Endothelial cell (in vitro differentiated cells): ENCODE measurements at regions not wholly inside any gene's neighbourhood (a gene's known extent, or its start where the extent isn't known, plus 50 kb on each side); places are given as distances from the start of the nearest gene placed in this dataset.

Source experiments
- DNase-seq: peaks from one replicate; pipeline ENCODE4 v3.0.0; 2021; ENCODE audit warnings: low spot score
- H3K27ac Mint-ChIP-seq: one replicate; pipeline ENCODE4 v1.8.0; 2021; ENCODE audit warnings: mixed read lengths, inconsistent platforms; ENCODE audit not compliant: unreplicated experiment
- H3K27me3 Mint-ChIP-seq: one replicate; pipeline ENCODE4 v1.8.0; 2021; ENCODE audit warnings: mild to moderate bottlenecking, moderate library complexity, mixed read lengths, inconsistent platforms; ENCODE audit not compliant: unreplicated experiment
- H3K36me3 Mint-ChIP-seq: one replicate; pipeline ENCODE4 v1.8.0; 2021; ENCODE audit warnings: mild to moderate bottlenecking, low read depth, mixed read lengths, inconsistent platforms; ENCODE audit not compliant: unreplicated experiment
- H3K4me1 Mint-ChIP-seq: one replicate; pipeline ENCODE4 v1.8.0; 2021; ENCODE audit warnings: mild to moderate bottlenecking, mixed read lengths, inconsistent platforms; ENCODE audit not compliant: unreplicated experiment
- H3K4me3 Mint-ChIP-seq: one replicate; pipeline ENCODE4 v1.8.0; 2021; ENCODE audit warnings: mild to moderate bottlenecking, mixed read lengths, inconsistent platforms; ENCODE audit not compliant: unreplicated experiment
- H3K9me3 Mint-ChIP-seq: one replicate; pipeline ENCODE4 v1.8.0; 2021; ENCODE audit warnings: mixed read lengths, inconsistent platforms; ENCODE audit not compliant: unreplicated experiment
- TF ChIP-seq, protein P1 (sequence below): fragments of 200-600 bp; sonication (generic); IDR thresholded peaks from one replicate; pipeline ENCODE4 v1.5.0; 2021; ENCODE audit warnings: antibody characterized with exemption; ENCODE audit not compliant: unreplicated experiment

DNA sequence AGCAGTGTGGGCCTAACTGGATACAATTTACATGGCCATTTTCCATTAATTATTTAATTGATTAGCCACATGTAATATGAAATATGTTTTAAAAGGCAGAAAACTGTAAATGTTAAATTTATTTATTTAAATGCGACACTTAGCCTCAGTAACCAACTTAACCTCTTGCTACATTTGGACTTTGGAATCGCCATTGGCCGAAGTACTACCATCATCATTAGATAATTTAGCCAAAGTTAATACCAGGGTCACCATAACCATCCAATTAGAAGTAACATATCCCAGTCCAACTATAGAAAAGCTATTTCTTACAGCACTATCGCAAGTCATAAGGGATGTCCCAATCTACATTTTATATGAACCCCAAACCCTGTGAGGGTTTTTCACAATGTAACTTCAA lies 558.6 kb upstream of the IGFBP3 start:
- TF ChIP-seq, protein P1, sequence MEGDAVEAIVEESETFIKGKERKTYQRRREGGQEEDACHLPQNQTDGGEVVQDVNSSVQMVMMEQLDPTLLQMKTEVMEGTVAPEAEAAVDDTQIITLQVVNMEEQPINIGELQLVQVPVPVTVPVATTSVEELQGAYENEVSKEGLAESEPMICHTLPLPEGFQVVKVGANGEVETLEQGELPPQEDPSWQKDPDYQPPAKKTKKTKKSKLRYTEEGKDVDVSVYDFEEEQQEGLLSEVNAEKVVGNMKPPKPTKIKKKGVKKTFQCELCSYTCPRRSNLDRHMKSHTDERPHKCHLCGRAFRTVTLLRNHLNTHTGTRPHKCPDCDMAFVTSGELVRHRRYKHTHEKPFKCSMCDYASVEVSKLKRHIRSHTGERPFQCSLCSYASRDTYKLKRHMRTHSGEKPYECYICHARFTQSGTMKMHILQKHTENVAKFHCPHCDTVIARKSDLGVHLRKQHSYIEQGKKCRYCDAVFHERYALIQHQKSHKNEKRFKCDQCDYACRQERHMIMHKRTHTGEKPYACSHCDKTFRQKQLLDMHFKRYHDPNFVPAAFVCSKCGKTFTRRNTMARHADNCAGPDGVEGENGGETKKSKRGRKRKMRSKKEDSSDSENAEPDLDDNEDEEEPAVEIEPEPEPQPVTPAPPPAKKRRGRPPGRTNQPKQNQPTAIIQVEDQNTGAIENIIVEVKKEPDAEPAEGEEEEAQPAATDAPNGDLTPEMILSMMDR: no peak

DNA sequence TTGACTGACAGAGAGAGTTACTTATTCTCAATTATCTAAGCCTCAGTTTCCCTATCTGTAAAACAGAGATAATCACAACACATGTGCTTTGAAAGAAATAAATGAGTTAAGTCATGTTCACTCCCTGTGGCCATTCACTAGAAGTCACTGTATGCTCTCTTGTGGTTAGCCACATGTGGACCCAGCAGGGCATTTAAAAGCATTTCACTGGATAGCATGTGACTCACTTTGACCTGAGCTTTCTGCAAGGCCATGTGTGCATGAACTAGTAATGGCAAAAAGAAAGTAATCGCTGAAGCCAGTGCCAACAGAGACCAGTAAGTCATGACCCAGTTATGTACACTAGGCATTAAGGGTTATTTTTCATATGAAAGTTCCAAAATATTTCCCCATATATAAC lies 557.0 kb upstream of the IGFBP3 start:
- H3K4me1 Mint-ChIP-seq: peaks cover 28% of the 10 kb centered on the region
- TF ChIP-seq, protein P1: no peak
- peak overlapping the region; percentile 85 for H3K27ac Mint-ChIP-seq

More for the DNA sequence above, 558.6 kb upstream of the IGFBP3 start:
- Mint-ChIP-seq H3K36me3 (no peaks in the 10 kb centered on the region), H3K9me3 (no peaks in the 10 kb centered on the region), H3K27me3 (peaks cover 4% of the 10 kb centered on the region), H3K27ac (peak overlapping the region; percentile 97), H3K4me1 (peaks cover 28% of the 10 kb centered on the region), H3K4me3 (no peak overlapping the region)
- no peak for DNase-seq

DNA sequence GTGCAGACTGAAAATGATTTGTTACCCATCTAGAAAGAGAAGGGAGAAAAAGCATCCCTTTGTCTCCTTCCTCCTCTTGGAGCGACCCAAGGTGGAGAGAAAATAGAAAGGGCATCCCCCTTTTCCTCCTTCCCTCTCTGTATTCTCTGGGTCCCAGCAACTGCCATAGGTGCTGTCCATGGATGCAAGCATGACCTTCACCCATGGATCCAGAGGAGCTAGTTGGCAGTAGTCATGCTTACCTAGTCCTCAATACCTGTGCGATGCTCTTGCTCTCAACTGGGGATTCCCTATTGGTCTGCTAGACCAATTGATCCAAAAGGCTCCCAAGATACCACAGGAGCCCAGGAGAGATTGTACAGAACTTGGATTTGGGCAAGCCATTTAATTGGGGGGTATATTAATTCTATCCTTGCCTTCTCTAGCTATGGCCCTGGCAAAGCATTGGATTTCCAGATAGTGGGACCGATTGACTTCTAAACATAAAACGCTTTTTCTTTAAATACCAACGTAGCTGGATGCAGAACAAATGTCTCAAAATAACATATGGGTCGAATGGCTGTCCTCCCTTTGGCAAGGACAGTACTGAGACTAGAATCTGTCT lies 547.8 kb upstream of the IGFBP3 start:
- Mint-ChIP-seq H3K27me3 (peaks cover 5% of the 10 kb centered on the region), H3K36me3 (peaks cover 26% of the 10 kb centered on the region), H3K9me3 (peaks cover 40% of the 10 kb centered on the region), H3K4me1 (no peaks in the 10 kb centered on the region), H3K4me3 (no peak overlapping the region), H3K27ac (no peak overlapping the region)
- DNase-seq: peak; percentile 6
- TF ChIP-seq, protein P1: no peak

More for the DNA sequence above, 557.0 kb upstream of the IGFBP3 start:
- Mint-ChIP-seq H3K36me3 (no peaks in the 10 kb centered on the region), H3K4me3 (no peak overlapping the region), H3K27me3 (peaks cover 3% of the 10 kb centered on the region), H3K9me3 (no peaks in the 10 kb centered on the region)
- no peak for DNase-seq

DNA sequence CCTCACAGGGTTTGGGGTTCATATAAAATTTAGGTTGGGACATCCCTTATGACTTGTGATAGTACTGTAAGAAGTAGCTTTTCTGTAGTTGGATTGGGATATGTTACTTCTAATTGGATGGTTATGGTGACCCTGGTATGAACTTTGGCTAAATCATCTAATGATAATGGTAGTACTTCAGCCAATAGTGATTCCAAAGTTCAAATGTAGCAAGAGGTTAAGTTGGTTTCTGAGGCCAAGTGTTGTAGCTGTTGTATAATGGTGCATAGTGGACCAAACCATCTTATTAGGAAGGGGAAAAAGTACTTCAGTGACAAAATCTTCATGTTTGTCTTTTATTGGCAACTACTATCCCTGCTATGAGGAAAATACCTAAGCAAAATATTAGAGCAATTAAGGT lies 542.1 kb upstream of the IGFBP3 start:
- no peak for DNase-seq
- TF ChIP-seq, protein P1: no peak
- H3K4me1 Mint-ChIP-seq: no peaks in the 10 kb centered on the region
- no peak overlapping the region for H3K4me3 Mint-ChIP-seq
- peaks cover 24% of the 10 kb centered on the region for H3K9me3 Mint-ChIP-seq
- no peak overlapping the region for H3K27ac Mint-ChIP-seq
- H3K27me3 Mint-ChIP-seq: peaks cover 7% of the 10 kb centered on the region
- peaks cover 9% of the 10 kb centered on the region for H3K36me3 Mint-ChIP-seq

DNA sequence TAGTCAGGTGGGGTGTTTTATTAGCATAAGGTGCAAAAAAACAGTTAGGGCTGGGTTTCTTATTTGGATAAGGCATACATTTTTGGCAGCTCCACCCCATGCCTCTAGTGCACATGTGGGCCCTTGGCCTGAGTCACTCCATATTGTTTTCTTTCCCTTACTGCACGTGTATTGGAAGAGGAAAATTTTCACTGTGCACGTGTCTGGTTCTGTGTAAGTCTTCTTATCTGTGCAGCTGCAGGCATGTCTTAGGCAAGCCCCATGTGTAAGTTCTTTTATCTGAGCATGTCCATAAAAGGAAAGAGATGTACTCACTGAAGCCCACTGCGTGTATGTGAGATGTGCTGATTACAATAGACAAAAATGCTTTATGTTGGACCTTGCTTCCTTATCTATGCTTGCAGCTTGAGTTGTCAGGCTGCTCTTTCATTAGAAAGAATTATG lies 540.3 kb upstream of the IGFBP3 start:
- Mint-ChIP-seq H3K36me3 (no peaks in the 10 kb centered on the region), H3K4me1 (no peaks in the 10 kb centered on the region), H3K9me3 (peaks cover 15% of the 10 kb centered on the region), H3K27ac (no peak overlapping the region), H3K27me3 (peaks cover 4% of the 10 kb centered on the region), H3K4me3 (no peak overlapping the region)
- DNase-seq: no peak
- TF ChIP-seq, protein P1: no peak
